ENCODE measurements at regions not wholly inside any gene's neighbourhood (a gene's known extent, or its start where the extent isn't known, plus 50 kb on each side); places are given as distances from the start of the nearest gene placed in this dataset.

GRCh38 chr12:124630791-124631313, 63.4 kb upstream of the NCOR2 start:
- no peak for DNase-seq (ENCODE audit: low spot score)

GRCh38 chr12:124629789-124630480, 62.5 kb upstream of the NCOR2 start:
- DNase-seq (ENCODE audit: low spot score): no peak

- no peak for DNase-seq (ENCODE audit: low spot score)
Observed at GRCh38 chr12:124629117-124629516, 61.7 kb upstream of the NCOR2 start.

DNA sequence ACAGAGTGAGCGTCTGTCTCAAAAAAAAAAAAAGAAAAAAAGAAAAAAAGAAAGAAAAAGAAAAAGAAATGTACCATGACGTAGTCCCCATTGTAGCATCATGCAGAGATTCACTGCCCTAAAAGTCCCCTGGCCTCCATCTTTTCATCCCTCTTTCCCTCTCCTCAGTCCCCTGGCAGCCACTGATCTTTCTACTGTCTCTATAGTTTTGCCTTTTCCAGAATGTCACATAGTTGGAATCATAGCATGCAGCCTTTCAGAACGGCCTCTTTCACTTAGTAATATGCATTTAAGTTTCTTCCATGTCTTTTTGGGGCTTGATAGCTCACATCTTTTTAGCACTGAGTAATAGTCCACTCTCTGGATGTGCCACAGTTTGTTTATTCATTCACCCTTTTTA, 60.5 kb upstream of the NCOR2 start:
- no peak for DNase-seq (ENCODE audit: low spot score)

- DNase-seq (ENCODE audit: low spot score): no peak
Observed at GRCh38 chr12:124626971-124627411, 59.6 kb upstream of the NCOR2 start.

GRCh38 chr12:124625867-124626675, 58.7 kb upstream of the NCOR2 start:
- DNase-seq (ENCODE audit: low spot score): peak; percentile 96

- no peak for DNase-seq (ENCODE audit: low spot score)
Observed at GRCh38 chr12:124624823-124625222, 57.4 kb upstream of the NCOR2 start.

DNA sequence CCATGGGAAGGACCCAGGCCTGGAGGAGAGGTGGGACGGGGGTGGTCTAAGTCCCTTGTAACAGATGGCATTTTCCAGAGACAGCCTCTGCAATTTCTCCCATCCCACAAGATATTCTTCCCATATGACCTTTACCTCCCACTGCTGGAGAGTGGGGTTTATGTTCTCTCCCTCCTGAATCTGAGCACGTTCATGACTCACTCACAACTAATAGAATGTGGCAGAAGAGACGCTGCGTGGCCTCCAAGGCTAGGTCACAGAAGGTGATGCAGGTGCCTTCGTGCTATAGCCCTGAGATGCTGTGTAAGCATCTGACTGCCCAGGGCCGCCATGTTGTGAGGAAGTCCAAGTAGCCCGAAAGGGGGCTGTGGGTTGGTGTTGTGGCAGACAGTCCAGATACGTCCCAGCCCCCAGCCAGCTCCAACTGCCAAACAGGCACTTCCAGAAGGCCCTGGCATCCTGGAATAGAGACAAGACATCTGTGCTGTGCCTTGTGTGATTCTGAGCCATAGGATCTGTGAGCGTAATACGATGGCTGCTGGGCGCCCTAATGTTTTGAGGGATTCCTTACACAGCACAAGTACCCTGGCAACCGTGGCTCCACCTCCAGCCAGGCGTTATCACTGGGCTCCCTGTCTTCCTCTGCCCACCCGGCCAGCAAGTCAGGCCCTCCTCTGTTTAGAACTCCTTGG, 56.1 kb upstream of the NCOR2 start:
- no peak for DNase-seq (ENCODE audit: low spot score)

- DNase-seq (ENCODE audit: low spot score): no peak
Observed at GRCh38 chr12:124622764-124623163, 55.4 kb upstream of the NCOR2 start.

GRCh38 chr12:124622331-124622730, 54.9 kb upstream of the NCOR2 start:
- no peak for DNase-seq (ENCODE audit: low spot score)

GRCh38 chr12:124621296-124621660, 53.9 kb upstream of the NCOR2 start:
- DNase-seq (ENCODE audit: low spot score): no peak

- DNase-seq (ENCODE audit: low spot score): no peak
Observed at GRCh38 chr12:124620606-124621295, 53.3 kb upstream of the NCOR2 start.

DNA sequence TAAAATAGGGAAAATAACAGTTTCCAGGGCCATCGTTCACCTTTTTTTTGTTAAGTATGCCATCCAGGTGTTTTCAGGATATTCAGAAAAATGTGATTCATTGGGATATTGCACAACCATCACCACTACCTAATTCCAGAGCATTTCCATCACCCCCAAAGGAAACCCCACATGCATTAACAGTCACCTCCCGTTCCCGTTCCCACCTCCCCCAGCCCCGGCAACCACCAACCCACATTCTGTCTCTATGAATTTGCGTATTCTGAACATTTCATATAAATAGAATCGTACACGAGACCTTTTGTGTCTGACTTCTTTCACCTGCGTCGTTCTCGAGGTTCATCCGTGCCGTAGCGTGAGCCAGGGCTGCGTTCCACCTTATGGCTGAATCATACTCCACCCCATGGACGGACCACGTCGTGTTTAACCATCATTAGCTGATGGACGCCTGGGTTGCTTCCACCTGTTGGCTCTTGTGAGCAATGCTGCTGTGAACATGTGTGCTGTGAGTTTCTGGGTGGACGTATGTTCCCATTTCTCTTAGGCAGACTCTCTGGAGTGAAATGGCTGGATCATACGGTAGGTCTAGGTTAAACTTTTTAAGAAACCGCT, 51.0 kb upstream of the NCOR2 start:
- no peak for DNase-seq (ENCODE audit: low spot score)

- DNase-seq (ENCODE audit: low spot score): no peak
Observed at GRCh38 chr12:124617615-124618014, 50.2 kb upstream of the NCOR2 start.

All from kidney capillary endothelial cell (primary cell).